GM21381 (cell line): ENCODE measurements at regions not wholly inside any gene's neighbourhood (a gene's known extent, or its start where the extent isn't known, plus 50 kb on each side); places are given as distances from the start of the nearest gene placed in this dataset.

ENCODE experiments used
- ATAC-seq: cut with Tn5 transposase; IDR thresholded peaks from one replicate; pipeline ENCODE4 v1.9.1; 2021; ENCODE audit warnings: mild to moderate bottlenecking, moderate library complexity; ENCODE audit not compliant: unreplicated experiment

GRCh38 chr14:95466506-95466905, 49.9 kb downstream of the SYNE3 start:
- ATAC-seq, result no peak

- no peak for ATAC-seq
These were observed 50.5 kb downstream of the SYNE3 start for GRCh38 chr14:95465936-95466335.

GRCh38 chr14:95465358-95465757, 51.1 kb downstream of the SYNE3 start:
- ATAC-seq, result no peak

GRCh38 chr14:95464514-95464913, 51.9 kb downstream of the SYNE3 start:
- ATAC-seq, result no peak

- no peak for ATAC-seq
These were observed 52.3 kb downstream of the SYNE3 start for GRCh38 chr14:95464103-95464502.

- no peak for ATAC-seq
These were observed 53.1 kb downstream of the SYNE3 start for GRCh38 chr14:95463171-95463901.

GRCh38 chr14:95462491-95462890, 54.0 kb downstream of the SYNE3 start:
- no peak for ATAC-seq

GRCh38 chr14:95460647-95461478, 55.6 kb downstream of the SYNE3 start:
- no peak for ATAC-seq

GRCh38 chr14:95458906-95459305, 57.5 kb downstream of the SYNE3 start:
- no peak for ATAC-seq

GRCh38 chr14:95458459-95458858, 58.0 kb downstream of the SYNE3 start:
- ATAC-seq, result no peak

- no peak for ATAC-seq
These were observed 60.2 kb downstream of the SYNE3 start for GRCh38 chr14:95456281-95456680.

GRCh38 chr14:95455246-95455645, 61.2 kb downstream of the SYNE3 start:
- ATAC-seq, result no peak

- no peak for ATAC-seq
These were observed 62.8 kb downstream of the SYNE3 start for GRCh38 chr14:95453713-95453980.

GRCh38 chr14:95452893-95453712, 63.3 kb downstream of the SYNE3 start:
- no peak for ATAC-seq

GRCh38 chr14:95452176-95452892, 64.1 kb downstream of the SYNE3 start:
- ATAC-seq, result no peak

- no peak for ATAC-seq
These were observed 67.3 kb downstream of the SYNE3 start for GRCh38 chr14:95449131-95449530.

- ATAC-seq, result no peak
These were observed 70.0 kb downstream of the SYNE3 start for GRCh38 chr14:95446470-95446869.

- ATAC-seq, result no peak
These were observed 70.8 kb downstream of the SYNE3 start for GRCh38 chr14:95445676-95446075.

- no peak for ATAC-seq
These were observed 71.3 kb downstream of the SYNE3 start for GRCh38 chr14:95445161-95445560.

GRCh38 chr14:95444132-95445129, 72.0 kb downstream of the SYNE3 start:
- ATAC-seq, result no peak
